ENCODE measurements at regions not wholly inside any gene's neighbourhood (a gene's known extent, or its start where the extent isn't known, plus 50 kb on each side); places are given as distances from the start of the nearest gene placed in this dataset.

GRCh38 chr4:163948920-163949455, 454.5 kb downstream of the TMA16 start:
- Histone ChIP-seq H3K27me3 (ENCODE audit: insufficient read depth, low read length) (no peaks in the 10 kb centered on the region), H3K79me1 (ENCODE audit: insufficient read depth, low read depth, low read length, poor library complexity, severe bottlenecking) (no peaks in the 10 kb centered on the region), H3K23ac (ENCODE audit: insufficient read length, low read depth, low read length) (no peak overlapping the region), H2BK120ac (ENCODE audit: low read depth, low read length, poor library complexity, severe bottlenecking) (no peak overlapping the region), H3K27ac (ENCODE audit: insufficient read length, low read depth, low read length) (no peak overlapping the region), H3K4ac (ENCODE audit: low read depth, low read length) (no peak overlapping the region), H3K56ac (ENCODE audit: insufficient read length, low read depth, low read length) (no peak overlapping the region), H4K8ac (replicated peaks; ENCODE audit: insufficient read length, low read depth, low read length) (no peak overlapping the region), H3K9me3 (ENCODE audit: control insufficient read depth, low read depth, low read length) (no peaks in the 10 kb centered on the region), H3K18ac (ENCODE audit: insufficient read length, low read depth, low read length) (no peak overlapping the region), H2BK20ac (ENCODE audit: low read depth, low read length, poor library complexity, severe bottlenecking) (no peak overlapping the region), H4K5ac (ENCODE audit: insufficient read length, low read depth, low read length) (no peak overlapping the region), H3K4me2 (ENCODE audit: insufficient read depth, insufficient read length, low read length) (no peak overlapping the region), H4K91ac (ENCODE audit: insufficient read length, low read depth, low read length) (no peak overlapping the region), H2AFZ (ENCODE audit: low read length) (no peak overlapping the region), H3K23me2 (ENCODE audit: insufficient read length, low read depth, low read length, poor library complexity, severe bottlenecking) (no peaks in the 10 kb centered on the region), H2BK12ac (ENCODE audit: insufficient read length, low read depth, low read length) (no peak overlapping the region), H3K4me1 (ENCODE audit: insufficient read depth, low read length) (no peaks in the 10 kb centered on the region), H4K20me1 (ENCODE audit: control insufficient read depth, insufficient read depth, insufficient read length) (no peaks in the 10 kb centered on the region), H2BK5ac (ENCODE audit: insufficient read length, low read length) (no peak overlapping the region), H2AK5ac (ENCODE audit: insufficient read length, low read length) (no peak overlapping the region), H3K79me2 (ENCODE audit: insufficient read depth, low read length) (no peaks in the 10 kb centered on the region), H3T11ph (ENCODE audit: low read length) (no peak overlapping the region), H2BK15ac (ENCODE audit: low read depth, low read length) (no peak overlapping the region), H3K14ac (ENCODE audit: insufficient read depth, low read length) (no peak overlapping the region), H3K9ac (ENCODE audit: extremely low read depth, insufficient read length, low read length) (no peak overlapping the region)
- no CpG with 5 or more reads among the region's 9 CpGs for WGBS (ENCODE audit: extremely low coverage, insufficient read length, low lambda C conversion rate)
- H3K4me3 Mint-ChIP-seq = no peak overlapping the region
- no peak for TF ChIP-seq CTCF (conservative IDR thresholded peaks at IDR 0.05)
- H3K4me1 Mint-ChIP-seq = no peaks in the 10 kb centered on the region
- no peaks in the 10 kb centered on the region; a peak in 1 of 7 replicates for H3K36me3 Mint-ChIP-seq (ENCODE audit: insufficient read depth in 1 of 3, low read depth in 3 of 3)
- no peak for DNase-seq
- H3K27ac Mint-ChIP-seq = no peak overlapping the region
- no peaks in the 10 kb centered on the region for H3K9me3 Mint-ChIP-seq
- H3K27me3 Mint-ChIP-seq (ENCODE audit: low read depth) = no peaks in the 10 kb centered on the region
